GM19455 (cell line): ENCODE measurements at regions not wholly inside any gene's neighbourhood (a gene's known extent, or its start where the extent isn't known, plus 50 kb on each side); places are given as distances from the start of the nearest gene placed in this dataset.
"Not testable (repeated sequence)": the region's sequence is repeated elsewhere in the genome, so short reads cannot be mapped to it uniquely, and the experiment has no call there.

Experiments
- ATAC-seq: cut with Tn5 transposase; IDR thresholded peaks from one replicate; pipeline ENCODE4 v1.9.1; 2021; ENCODE audit not compliant: unreplicated experiment

- no peak for ATAC-seq
Measured at GRCh38 chr3:103953796-103954195, 1412.9 kb upstream of the ALCAM start.

DNA sequence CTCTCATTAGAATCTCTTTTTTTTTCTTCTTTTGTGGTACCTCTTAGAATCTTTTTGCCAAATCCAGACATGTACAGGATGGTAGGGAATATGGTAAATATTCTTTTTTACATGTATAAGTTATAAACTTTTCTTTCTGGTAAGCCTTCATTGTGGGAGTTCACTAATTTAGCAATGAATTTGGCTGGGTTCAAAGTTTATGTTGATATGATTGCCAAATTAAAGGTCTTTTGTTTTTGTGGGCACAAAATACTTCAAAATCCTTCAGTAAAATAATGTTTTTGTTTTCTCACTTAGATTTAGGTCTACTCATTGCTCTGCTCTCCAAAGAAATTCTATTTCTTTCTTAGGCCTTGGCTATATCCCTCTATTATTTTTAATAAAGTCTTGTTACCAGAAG is 1405.9 kb upstream of the ALCAM start:
- ATAC-seq = no peak

- no peak for ATAC-seq
Measured at GRCh38 chr3:103963599-103963998, 1403.1 kb upstream of the ALCAM start.

GRCh38 chr3:103965764-103966163 is 1400.9 kb upstream of the ALCAM start:
- ATAC-seq = no peak

DNA sequence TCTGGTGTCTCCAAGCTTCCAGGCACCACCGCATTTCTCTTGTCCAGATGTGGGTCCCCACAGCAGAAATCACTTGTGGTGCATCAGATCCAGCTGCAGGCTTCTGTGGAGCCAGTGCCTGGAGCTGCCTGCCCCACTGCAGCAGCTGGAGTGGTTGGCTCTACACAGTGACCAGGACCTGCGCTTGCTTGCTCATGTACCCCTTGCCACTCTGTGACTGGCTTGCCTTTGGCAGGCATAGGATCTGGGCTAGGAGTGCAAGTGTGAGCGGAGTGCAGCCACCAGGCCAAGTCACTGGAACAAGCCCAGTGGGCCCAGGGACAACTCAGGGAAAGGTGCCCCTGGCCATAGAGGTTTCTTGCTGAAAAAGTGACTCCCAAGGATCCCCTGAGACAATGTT is 1400.0 kb upstream of the ALCAM start:
- ATAC-seq = no peak

DNA sequence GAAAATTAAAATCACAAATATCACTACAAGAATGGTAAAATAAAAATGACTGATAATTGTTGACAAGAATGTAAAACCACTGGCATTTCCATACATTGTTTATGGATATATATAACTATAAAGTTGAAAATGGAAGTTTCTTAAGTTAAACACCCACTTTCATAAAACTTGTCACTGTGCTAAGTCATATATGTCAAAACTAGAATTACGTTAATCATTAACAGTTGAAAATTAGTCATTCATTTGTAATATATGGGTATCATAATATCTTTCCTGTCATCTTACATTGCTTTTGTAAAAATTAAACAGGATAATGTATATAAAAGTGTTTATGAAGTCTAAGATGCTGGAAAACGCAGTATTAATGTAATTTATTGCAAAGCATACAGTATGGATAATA is 1398.6 kb upstream of the ALCAM start:
- no peak for ATAC-seq

DNA sequence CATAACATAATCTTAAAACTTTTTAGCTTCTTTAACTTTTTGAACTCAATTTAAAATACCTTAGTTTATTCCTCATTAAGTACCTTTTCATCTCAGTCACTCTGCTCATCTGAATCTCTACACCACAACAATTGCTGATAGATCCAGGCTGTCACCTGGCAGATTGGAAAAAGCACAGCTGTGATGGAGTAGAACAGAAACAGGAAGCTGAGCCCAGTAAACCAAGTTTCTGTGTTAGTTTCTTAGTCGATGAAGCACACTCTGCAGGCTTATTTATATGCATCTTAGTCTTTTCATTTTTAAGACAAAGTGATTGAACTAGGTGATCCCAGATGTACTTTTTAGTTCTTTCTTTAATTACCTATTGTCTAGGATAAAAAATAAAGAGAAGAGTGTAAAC is 1398.0 kb upstream of the ALCAM start:
- ATAC-seq = peak; percentile 63

- ATAC-seq = no peak
Measured at GRCh38 chr3:103976931-103977339, 1389.8 kb upstream of the ALCAM start.

DNA sequence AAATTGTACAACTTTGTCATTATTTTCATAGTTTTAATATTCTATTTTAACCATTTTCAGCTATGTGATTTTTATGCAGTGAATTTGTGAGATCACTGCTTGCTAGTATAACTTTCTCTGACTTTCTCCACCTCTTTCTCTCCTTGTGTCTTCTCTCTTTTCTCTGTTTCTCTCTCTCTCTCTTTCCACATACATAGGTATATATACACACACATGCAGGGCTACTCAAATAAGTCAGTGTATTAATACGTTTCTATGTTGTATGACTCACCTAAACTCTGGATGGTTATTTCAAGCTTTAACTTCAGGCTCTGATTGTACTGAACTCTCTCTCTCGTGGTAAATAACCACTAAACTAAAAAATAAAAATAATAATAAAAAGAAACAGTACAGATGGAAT is 1389.3 kb upstream of the ALCAM start:
- no peak for ATAC-seq

DNA sequence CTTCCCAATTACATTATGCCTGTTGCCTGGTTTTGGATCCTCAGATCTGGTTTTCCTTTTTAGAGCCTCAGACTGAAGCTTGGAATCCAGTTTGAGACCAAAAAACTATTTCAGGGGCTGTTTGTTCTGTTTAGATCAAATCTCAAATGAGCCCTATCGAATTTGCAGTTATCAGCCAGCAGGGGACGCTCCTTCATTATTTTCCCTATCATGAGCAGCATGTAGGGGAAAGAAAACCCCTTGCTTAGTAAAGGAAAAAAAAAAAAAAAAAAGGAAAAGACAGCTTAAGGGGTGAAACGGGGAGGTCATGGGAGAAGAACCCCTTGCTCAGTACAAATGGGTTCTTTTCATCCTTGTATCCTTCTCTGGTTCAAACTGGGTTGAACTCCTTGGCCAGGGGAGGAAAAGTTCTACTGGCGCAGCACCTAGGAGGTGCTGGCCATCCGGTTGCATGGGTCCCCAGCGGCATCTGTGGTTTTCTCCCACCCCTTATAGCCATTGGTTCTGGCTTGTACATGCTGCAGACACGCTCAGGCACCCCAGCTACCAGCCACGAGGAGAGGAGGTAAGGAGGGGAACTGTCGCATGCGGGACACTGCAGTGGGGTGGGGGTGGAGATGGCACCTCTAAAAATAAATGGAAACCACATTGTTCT is 1375.1 kb upstream of the ALCAM start:
- no peak for ATAC-seq

GRCh38 chr3:103992469-103992868 is 1374.2 kb upstream of the ALCAM start:
- ATAC-seq = no peak

- ATAC-seq = no peak
Measured at GRCh38 chr3:104004956-104005355, 1361.8 kb upstream of the ALCAM start.

DNA sequence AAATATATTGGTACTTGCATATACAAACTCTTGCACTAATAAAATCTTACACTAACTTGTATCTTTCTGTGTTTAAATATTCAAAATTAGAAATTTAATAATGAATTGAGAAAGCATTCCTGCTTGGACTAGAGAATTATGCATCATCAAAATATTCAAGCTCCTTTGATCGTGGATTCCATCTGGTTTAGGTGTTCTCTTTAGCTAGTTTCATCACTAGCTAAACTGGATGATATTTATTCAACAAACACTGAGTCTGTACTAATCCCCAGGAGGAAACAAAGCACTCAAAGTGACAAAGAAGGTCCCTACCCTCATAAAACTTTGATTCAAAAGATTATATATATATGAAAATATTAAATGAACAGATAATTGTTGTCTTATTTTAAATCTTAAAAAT is 1360.9 kb upstream of the ALCAM start:
- ATAC-seq = no peak

GRCh38 chr3:104018541-104018940 is 1348.2 kb upstream of the ALCAM start:
- ATAC-seq = no peak

- no peak for ATAC-seq
Measured at GRCh38 chr3:104031598-104031997, 1335.1 kb upstream of the ALCAM start.

GRCh38 chr3:104032283-104032682 is 1334.4 kb upstream of the ALCAM start:
- ATAC-seq = no peak

- ATAC-seq = no peak
Measured at GRCh38 chr3:104040896-104041295, 1325.8 kb upstream of the ALCAM start.

DNA sequence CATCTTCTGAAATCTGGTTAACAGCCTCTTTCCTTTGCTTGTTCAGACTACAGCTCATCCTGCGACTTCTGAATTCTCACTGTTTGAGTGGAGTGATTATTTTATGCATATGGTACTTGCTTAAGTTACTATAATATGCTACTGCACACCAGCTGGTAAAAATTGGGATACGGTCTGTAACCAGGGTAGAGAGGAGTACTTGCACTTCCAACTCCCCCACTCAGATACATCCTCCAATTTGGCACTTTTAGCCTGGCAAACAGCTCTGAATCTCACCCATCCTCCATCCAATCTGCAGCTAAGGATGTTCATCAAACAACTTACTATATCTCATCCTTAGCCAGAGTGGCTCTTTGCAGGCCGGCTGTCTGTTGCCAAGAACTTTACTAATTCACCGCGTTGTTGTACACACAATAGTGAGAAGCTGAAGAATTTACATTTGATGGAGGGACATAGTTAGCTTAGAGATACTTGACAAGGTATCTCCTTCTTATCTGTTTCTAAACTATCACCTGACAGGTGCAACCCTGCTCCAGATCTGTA is 1323.6 kb upstream of the ALCAM start:
- not testable (repeated sequence) for ATAC-seq

DNA sequence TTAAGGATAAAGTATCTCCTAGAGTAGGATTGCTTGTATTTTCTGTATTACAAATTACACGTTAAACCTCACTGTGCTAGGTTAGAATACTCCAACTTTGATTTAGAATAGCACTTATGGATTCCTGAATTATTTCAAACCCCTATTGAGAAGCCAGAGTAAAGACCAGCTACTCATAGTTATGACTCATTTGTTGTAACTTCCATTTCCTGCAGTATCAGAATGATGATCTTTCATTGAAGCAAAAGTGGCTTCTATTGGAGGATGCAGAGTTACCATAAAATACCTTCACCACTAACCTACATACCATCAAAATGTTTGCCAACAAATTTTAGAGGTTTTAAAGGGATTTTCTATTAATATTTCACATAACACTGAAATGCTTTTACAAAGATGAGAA is 1322.7 kb upstream of the ALCAM start:
- no peak for ATAC-seq

GRCh38 chr3:104066658-104067057 is 1300.1 kb upstream of the ALCAM start:
- no peak for ATAC-seq

DNA sequence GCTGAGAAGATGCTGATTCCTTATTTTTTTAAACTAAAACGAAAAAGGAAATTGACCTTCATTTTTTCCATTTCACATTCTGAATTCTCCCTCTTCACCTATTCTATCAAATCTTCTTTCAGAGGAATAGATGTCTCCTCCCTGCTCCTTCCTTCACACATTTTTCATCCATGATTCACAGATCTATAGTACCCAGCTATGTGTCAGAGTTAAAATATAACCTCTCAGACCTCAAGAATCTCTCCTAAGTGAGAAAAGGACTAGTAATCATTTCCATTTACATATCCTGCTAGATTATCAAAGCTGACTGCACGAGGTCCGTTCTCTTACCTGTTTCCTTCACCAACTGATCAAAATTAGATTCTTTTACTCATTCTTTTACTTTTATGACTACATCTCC is 1297.6 kb upstream of the ALCAM start:
- no peak for ATAC-seq

DNA sequence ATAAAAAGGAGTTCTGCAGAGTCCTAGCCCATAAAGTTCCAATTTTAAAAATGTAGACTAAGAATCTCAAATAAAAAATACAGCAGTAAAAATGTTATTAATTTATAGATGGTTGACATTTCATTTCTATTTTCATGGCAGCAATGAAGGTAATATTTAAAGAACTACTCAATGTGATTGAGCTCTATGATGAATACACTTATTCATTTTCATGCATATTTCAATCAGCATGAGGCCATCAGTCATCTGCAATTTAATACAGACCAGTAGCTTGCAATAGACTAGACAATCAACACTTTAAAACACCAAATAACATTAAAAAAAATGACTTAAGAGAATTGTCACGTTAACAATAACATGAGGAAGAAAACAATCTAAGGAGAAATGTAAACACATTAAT is 1295.8 kb upstream of the ALCAM start:
- no peak for ATAC-seq

- no peak for ATAC-seq
Measured at GRCh38 chr3:104080088-104080626, 1286.6 kb upstream of the ALCAM start.
